HFF-Myc (cell line): ENCODE measurements at regions not wholly inside any gene's neighbourhood (a gene's known extent, or its start where the extent isn't known, plus 50 kb on each side); places are given as distances from the start of the nearest gene placed in this dataset.
A peak's percentile ranks its signal among the peaks of the same experiment; 100 is the strongest.

Experiments
- DNase-seq: peaks from one replicate; pipeline ENCODE4 v3.0.0-alpha.2; 2011; ENCODE audit warnings: low read depth; ENCODE audit errors: extremely low read depth
- H3K4me3 ChIP-seq: replicated peaks from 2 replicates; pipeline ENCODE4 v1.5.1; 2011; ENCODE audit warnings: low read depth, mild to moderate bottlenecking, control low read depth, low read length
- TF ChIP-seq, protein P1 (sequence below): IDR thresholded peaks from 2 replicates; pipeline ENCODE4 v1.5.1; 2012; ENCODE audit warnings: mild to moderate bottlenecking, low read depth, low read length, control low read depth; ENCODE audit errors: missing control alignments

DNA sequence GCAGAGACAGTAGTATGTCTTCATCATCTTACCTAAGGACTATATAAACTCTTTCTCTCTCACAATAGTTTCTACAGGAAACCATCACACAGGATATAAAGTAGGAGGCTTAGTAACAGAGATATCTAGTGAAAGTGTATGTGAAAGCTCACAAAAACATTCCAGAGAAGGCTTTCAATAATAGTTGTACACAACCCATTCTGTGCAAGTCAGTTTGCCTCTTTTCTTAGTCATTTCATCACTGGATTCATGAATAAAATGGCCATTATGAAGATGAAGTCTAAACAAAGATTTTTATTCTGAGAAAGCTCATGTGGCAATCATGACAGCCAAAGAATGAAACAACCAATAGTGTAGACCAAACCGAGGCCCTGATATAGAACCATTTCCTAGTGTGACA, 178.8 kb downstream of the GNAT3 start:
- no peak overlapping the region for H3K4me3 ChIP-seq
- no peak for DNase-seq
- TF ChIP-seq, protein P1, sequence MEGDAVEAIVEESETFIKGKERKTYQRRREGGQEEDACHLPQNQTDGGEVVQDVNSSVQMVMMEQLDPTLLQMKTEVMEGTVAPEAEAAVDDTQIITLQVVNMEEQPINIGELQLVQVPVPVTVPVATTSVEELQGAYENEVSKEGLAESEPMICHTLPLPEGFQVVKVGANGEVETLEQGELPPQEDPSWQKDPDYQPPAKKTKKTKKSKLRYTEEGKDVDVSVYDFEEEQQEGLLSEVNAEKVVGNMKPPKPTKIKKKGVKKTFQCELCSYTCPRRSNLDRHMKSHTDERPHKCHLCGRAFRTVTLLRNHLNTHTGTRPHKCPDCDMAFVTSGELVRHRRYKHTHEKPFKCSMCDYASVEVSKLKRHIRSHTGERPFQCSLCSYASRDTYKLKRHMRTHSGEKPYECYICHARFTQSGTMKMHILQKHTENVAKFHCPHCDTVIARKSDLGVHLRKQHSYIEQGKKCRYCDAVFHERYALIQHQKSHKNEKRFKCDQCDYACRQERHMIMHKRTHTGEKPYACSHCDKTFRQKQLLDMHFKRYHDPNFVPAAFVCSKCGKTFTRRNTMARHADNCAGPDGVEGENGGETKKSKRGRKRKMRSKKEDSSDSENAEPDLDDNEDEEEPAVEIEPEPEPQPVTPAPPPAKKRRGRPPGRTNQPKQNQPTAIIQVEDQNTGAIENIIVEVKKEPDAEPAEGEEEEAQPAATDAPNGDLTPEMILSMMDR = no peak

DNA sequence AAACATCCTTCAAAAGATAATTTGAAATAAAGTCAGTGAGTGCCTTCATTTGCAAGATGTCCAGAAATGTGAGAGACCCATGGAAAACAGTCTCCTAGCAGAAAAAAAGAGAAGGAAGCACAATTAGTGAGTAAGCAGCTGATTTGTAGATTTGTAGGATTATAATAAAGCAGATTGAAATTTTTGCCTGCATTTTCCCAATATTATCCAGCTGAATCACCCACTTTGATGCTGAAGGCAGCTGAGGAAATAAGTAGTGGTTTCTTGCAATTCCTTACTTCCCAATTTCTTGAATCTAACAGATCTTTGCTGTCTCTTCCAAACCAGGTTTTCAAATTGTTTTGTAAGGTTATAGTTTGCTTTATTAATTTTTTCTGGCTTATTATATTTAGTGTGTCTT, 181.4 kb downstream of the GNAT3 start:
- TF ChIP-seq, protein P1 = no peak
- DNase-seq = no peak
- H3K4me3 ChIP-seq = no peak overlapping the region

GRCh38 chr7:80324032-80324431, 187.8 kb downstream of the GNAT3 start:
- DNase-seq = peak; percentile 43
- no peak overlapping the region for H3K4me3 ChIP-seq
- TF ChIP-seq, protein P1 = no peak

DNA sequence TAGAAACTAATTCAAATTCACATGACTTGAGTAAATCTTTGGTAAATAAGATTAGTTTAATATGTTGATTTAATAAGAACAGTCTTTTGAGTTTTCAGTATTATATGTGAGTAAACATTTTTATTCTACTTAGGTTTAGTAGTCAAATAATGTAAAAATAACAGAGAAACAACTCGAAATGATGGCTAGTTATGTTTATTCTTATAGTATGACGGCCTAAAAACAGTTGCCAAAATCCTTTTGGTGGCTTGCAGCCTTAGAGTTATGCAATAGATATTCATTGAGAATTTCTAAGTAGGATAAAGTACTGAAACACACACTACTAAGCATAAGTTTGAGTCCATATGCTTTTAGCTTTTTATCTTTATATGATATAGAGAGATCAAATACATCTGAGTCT, 184.8 kb downstream of the GNAI1 start:
- DNase-seq = no peak
- TF ChIP-seq, protein P1 = no peak

GRCh38 chr7:80318081-80318480, 183.4 kb downstream of the GNAI1 start:
- TF ChIP-seq, protein P1 = no peak
- H3K4me3 ChIP-seq = no peak overlapping the region
- DNase-seq = no peak

More for the DNA sequence above, 184.8 kb downstream of the GNAI1 start:
- H3K4me3 ChIP-seq = no peak overlapping the region

GRCh38 chr7:80316811-80317210, 182.2 kb downstream of the GNAI1 start:
- TF ChIP-seq, protein P1 = no peak
- DNase-seq = no peak
- H3K4me3 ChIP-seq = no peak overlapping the region

DNA sequence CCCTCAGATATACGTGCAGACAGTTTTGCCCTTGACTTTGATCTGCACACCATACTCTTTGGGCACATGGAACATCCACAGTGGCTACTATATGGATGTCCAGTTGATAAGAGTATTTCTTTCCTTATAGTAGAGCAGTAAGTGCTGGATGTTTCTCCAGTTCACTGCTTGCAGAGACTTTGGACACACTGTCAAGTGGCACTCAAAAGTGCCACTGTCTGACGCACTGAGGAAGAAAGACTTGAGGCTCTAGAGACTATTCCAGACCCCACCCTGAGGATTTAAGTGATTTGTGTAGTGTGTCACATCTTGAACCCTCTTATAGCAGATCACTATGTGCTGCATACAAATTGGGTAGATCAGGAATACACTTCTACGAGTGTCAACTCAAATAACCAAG, 179.1 kb downstream of the GNAI1 start:
- TF ChIP-seq, protein P1 = no peak
- no peak overlapping the region for H3K4me3 ChIP-seq
- no peak for DNase-seq
